DMS 273 treated with DMSO at 0.1 percent for 48 hours (cell line): ENCODE measurements at regions not wholly inside any gene's neighbourhood (a gene's known extent, or its start where the extent isn't known, plus 50 kb on each side); places are given as distances from the start of the nearest gene placed in this dataset.

Experiments used
- DNase-seq: peaks from one replicate; lab custom pipeline; 2025; lab: John Stamatoyannopoulos, UW

DNA sequence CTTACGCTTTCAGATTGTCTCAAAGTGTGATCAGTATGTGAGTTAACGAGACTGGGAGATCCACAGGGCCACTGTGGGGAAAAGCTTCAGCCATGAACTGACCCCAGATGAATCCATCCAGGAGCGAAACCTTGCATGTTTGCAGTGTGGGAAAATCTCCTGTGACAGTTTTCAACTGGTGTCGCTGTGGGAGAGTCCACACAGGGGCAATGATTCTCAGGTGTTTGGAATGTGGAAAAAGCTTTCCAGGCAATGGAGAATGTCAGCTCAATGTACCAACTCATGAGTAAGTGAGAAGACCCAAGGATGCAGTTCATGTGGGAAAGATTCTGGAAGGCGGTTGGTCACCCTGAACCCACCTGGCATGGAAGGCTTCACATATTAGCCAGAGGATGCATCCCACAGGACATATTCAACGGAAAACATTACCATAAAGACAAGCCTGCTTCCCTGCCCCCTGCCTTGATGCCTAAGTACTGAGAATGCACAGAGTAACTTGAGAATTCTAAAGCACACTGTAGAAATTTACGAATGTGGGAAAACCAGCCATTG, 204.1 kb upstream of the BMPER start:
- DNase-seq: no peak

DNA sequence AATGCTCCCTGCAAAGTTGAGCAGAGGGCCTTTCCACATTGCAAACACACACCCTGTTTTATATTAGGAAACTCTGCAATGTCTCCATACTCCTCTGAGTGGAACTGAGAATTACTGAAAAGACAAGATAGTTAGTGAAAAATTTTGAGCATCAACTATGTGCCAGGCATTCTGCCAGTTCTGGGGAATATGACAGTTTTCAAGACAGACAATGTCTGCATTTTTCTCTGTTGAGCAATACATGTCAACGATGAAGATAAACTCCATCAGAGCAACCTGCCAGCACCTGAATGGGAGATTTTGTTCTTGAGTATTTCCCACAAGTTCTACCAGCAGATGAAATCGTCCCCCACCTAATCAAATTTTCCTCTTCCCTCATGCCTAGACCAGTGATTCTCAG, 203.4 kb upstream of the BMPER start:
- no peak for DNase-seq

DNA sequence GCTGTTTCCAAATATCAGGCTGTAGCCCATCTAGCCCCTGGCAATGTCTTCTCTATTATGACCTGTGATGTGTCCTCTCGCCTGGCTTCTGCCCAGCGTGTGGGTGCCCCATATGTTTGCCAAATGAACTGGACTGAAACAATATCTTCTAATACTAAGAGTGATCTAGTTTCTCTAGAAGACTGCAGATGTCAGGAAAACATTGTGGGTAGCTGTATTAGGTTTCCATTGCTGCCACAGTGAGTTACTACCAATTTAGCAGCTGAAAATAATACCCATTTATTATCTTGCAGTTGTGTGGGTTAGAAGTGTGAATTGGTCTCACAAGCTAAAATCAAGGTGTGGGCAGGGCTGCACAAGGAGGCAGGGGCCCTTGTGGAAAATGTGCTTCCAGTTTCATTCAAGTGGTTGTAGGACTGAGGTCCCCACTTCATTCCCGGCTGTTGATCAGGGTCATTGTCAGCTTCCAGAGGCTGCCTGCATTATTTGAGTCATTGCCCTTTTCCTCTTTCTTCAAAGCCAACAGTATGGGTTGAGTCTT, 202.8 kb upstream of the BMPER start:
- no peak for DNase-seq

GRCh38 chr7:33705333-33705833, 200.0 kb upstream of the BMPER start:
- DNase-seq: no peak

DNA sequence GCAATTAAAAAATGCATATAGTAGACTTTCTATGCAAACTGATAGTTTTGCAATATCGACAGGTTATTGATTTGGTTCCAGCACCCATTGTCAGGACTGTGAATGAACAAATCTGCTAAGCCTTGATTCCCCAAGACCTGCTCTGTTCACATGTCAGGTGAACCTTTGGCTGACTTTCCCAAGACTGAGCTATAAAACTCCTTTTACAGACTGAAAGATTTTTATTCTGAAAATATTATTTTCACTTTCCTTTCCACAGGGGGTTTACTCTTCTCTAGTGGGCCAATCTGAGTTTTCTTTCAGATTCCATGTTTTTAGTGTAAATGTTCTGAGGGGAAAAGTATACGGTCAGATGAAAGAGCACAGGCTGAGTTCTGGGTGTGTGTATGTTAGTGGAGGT, 199.2 kb upstream of the BMPER start:
- no peak for DNase-seq

DNA sequence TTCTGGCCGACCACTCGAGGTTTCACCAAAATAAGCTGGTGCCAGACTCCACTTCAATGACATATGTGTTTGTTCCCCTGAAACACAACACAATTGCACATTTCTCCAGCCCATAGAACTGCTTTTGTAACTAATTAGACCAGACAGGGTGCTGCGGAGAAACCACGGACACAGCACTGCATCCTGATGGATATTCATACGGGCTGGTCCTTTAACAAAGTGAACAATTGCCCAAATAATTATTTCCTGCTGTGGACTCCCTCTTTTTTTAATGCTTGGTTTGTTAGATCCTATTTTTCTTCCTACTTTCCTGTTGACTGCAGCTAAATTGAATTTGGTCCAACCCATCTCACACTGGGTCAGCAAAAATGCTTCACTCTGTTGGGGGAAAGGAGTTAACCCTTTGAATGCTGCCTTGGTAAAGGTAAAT, 198.6 kb upstream of the BMPER start:
- DNase-seq: no peak

DNA sequence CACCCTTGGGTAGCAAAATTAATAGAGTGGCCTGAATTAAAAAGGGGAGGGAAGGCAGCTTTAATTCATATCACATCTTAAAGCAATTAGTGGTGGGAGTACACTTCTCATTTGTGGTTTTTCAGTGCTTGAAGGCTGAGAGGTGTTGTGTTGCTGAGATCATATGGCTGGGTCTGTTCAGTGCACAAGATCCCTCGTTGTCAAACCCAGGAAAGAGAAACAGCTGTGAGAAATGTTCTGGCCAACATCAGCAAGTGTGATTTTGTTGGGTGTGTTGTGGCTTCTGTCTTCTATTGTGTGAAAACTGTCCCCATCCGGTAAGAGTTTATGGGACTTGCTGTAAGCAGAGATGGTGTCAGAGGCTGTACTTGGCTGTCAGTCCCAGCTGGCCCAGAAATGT, 197.9 kb upstream of the BMPER start:
- no peak for DNase-seq

- no peak for DNase-seq
Measured at GRCh38 chr7:33710608-33711007, 194.7 kb upstream of the BMPER start.

GRCh38 chr7:33711231-33712019, 193.9 kb upstream of the BMPER start:
- DNase-seq: no peak

- DNase-seq: no peak
Measured at GRCh38 chr7:33712020-33712414, 193.3 kb upstream of the BMPER start.

GRCh38 chr7:33714208-33714607, 191.1 kb upstream of the BMPER start:
- DNase-seq: no peak

DNA sequence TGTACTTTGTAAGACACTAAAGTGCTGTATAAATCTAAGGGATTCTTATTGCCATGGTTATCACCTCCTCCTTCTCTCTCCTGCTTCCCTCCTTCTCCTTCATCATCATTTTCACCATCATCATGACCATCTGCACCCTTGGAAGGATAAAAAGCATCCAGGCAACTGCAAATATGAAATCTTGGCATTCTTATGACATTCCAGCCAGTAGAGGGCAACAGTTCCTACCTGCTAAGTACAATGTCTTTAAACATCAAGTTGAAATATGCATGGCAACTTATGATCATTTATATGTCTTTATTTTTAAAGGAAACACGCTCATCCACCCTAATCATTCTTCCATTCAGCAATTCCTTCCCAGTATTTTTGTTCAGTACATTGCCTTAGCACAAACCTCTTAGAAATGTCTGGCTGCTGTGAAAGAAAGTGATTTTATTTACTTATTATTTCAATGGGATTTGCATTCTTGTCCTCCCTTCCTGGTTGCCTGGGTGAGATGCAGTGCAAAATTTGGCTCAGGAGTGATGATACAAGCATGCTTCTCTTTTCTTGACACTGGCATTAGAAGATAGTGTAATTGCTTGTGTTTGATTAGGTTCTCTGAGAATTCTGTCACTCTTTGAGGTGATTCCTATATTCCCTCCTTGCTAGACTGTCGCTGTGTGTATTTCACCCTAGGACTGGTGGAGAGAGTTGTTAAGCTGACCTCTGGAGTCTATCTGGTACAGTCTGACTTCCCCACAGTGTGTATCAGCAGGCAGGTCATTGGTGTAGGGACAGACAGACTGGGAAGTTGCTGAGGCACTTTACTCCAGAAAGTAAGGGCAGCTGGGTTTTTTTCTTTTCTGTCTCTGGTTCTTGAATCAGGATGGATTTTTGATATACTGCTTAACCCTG, 188.5 kb upstream of the BMPER start:
- no peak for DNase-seq

DNA sequence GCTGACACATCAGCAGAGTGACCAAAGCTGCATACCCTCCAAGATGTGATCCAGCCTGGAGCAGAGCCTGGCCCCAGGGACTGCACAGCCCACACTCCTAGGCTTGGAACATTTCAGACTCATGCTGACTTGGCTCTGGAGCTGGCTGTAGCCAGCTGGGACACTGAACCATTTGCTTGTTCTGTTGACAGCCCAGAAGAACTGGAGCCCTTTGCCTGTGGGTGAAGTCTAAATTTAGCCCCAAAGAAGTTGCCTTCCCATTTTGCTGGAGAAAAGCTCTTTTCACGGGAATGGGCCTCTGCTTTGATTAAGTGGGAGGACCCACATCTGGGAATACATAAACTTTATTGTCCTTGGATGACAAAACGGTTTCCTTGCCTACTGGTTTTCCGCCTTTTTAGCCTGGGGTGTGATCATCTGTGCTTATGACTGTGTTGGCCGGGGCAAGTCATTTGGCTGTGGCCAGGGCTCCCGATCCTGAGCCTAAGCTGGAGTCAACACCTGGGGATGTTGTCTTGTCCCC, 186.2 kb upstream of the BMPER start:
- no peak for DNase-seq

GRCh38 chr7:33720139-33720538, 185.2 kb upstream of the BMPER start:
- DNase-seq: no peak

- DNase-seq: no peak
Measured at GRCh38 chr7:33720870-33721269, 184.5 kb upstream of the BMPER start.

DNA sequence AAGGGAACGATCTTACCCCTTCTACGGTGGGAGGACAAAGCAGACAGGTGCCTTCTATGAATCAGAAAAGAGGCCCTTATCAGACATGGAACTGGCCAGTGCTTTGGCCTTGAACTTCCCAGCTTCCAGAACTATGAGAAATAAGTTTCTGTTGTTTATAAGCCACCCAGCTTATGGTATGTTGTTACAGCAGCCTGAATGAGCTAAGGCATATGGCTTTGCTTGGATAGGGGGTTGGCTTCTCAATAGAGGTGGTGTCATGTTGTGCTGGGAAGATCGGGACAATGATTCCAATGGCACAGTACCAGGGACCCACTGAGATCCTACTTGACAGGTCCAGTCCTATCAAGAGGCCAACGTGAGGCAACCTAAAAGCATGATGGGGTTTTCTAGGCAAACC, 183.4 kb upstream of the BMPER start:
- DNase-seq: no peak

DNA sequence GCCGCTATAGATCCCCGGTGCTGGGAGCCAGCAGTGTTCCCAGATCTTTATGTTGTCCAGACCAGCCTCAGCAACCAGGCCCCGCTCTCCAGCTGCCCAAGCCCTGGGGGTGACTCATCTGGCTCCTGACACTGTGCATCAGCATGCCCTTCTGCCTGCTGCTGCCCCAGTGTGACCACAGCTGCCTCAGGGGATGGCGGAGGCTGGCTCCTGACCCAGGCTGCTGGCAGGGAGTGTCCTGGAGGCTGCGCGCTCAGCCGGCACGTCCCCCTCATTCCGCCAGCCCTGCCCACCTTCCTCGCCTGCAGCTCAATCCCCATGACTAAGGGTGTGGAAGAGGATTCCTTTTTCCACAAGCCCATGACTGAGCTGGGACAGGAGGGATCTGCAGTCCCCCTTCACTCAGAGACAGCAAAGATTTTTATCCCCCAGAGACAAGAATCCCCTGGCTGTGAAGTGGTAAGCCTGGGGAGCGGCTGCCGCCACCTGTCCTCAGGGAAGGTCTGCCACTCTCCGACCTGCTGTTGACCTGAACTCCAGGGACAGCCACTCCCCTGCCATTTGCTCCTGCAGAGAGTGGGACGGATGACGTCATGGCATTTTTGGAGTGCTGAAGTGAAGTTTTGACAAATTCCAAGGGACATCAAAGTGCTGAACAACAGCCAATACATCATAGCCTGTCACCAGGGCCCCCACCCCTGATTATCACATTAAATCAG, 182.8 kb upstream of the BMPER start:
- DNase-seq: no peak

DNA sequence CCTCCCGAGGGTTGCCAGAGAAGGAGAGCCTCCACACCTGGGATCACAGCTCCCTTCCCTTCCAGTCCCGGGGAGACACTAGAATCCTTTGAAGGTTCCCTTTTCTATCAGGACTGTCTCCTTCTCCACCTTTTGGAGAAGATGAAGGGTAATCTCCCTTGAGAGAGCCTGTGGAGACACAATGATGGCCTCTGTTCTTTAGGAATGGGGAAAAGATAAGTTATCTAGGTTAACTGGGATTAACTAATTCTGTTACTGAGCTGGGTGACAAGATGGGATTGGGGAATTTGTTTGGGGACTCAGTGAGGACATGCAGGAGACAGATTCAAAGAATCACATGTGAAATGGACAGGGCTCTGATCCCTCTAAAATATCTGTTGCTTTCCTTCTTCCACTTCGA, 181.1 kb upstream of the BMPER start:
- DNase-seq: no peak

DNA sequence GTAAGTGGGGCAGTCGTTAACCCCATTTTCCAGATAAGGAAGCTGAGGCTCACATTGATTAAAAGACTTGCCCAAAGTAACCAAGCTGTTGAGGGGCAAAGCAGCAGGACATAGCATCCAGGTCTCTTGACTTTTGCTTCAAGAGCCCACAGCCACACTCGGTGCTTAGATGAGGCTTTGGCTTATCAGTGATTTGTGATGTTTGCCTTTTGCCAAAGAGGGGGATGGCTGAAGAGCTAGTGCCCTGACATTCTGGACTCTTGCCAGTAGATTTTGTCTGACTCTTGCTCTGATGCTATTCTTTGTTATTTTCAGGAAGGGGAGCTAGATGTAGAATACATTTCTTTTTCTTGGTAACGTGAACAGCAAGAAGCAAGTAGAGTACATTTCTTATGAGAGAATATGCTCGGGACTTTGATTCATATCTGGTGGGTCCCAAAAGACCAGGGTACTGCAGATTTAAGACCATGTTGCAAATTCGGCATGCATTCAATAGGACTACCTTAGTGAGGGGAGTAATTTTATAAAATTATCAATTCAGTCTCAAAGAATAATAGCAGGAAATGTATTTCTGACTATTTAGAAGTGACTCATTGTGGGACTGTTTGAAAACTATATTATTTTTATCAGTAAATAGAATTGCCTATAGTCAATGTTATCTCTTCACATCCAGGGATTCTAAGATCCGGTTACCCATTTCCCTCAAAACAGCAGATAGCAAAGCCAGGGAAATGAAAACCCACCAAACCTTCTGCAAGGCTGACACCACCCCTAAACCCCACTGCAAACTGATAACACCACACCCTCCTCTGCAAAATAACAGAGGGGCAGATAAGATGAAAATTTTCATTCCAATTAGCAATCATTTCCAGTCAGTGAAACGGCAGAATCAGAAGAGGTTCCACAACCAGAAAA, 180.0 kb upstream of the BMPER start:
- DNase-seq: no peak

- DNase-seq: no peak
Measured at GRCh38 chr7:33726582-33726981, 178.8 kb upstream of the BMPER start.

DNA sequence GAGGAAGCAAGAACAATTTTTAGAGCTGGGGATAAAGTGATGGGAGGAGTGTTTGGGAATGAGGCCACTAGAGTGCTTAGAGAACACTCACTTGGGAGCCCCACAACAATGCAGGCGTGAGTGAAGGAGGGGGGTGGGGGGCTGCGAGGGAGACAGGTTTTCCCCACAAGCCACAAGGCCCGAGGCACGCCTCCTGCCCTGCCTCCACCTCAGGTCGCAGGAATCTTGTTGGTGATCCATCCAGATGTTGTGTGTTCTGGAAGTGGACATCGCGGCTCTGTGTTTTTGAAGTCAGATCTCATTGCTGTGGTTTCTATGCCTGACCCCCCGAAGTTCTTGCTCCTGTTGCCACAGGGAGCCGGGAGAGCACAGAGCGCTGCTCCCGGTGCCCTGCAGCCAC, 178.0 kb upstream of the BMPER start:
- no peak for DNase-seq
